Stimulated activated CD4-positive, alpha-beta T cell treated with anti-CD3 and anti-CD28 coated beads, TNF-alpha, amount 100 ng/mL, for 48 hours (primary cell): ENCODE measurements at regions not wholly inside any gene's neighbourhood (a gene's known extent, or its start where the extent isn't known, plus 50 kb on each side); places are given as distances from the start of the nearest gene placed in this dataset.
"Not testable (repeated sequence)": the region's sequence is repeated elsewhere in the genome, so short reads cannot be mapped to it uniquely, and the experiment has no call there.

ENCODE experiments used
- DNase-seq, 3 donors: peaks; one replicate each; pipeline ENCODE4 v3.0.0-alpha.2; 2020; ENCODE audit warnings: low read depth in 3 of 3

GRCh38 chr2:128598260-128598659 is 279.6 kb upstream of the HS6ST1 start:
- not testable (repeated sequence) for DNase-seq

- no peak for DNase-seq
Measured at GRCh38 chr2:128598862-128599441, 280.3 kb upstream of the HS6ST1 start.

- no peak for DNase-seq
Measured at GRCh38 chr2:128599700-128600099, 281.0 kb upstream of the HS6ST1 start.

- DNase-seq, result no peak
Measured at GRCh38 chr2:128600581-128601297, 282.1 kb upstream of the HS6ST1 start.

- no peak for DNase-seq
Measured at GRCh38 chr2:128601298-128602037, 282.8 kb upstream of the HS6ST1 start.

- no peak for DNase-seq
Measured at GRCh38 chr2:128602038-128602698, 283.5 kb upstream of the HS6ST1 start.

- DNase-seq, result no peak
Measured at GRCh38 chr2:128602699-128603101, 284.0 kb upstream of the HS6ST1 start.

GRCh38 chr2:128603411-128603924 is 284.8 kb upstream of the HS6ST1 start:
- no peak for DNase-seq

- DNase-seq, result no peak
Measured at GRCh38 chr2:128604045-128604444, 285.4 kb upstream of the HS6ST1 start.

- not testable (repeated sequence) for DNase-seq
Measured at GRCh38 chr2:128604581-128604980, 285.9 kb upstream of the HS6ST1 start.

GRCh38 chr2:128605421-128605820 is 286.8 kb upstream of the HS6ST1 start:
- DNase-seq, result no peak

- no peak for DNase-seq
Measured at GRCh38 chr2:128605931-128606330, 287.3 kb upstream of the HS6ST1 start.

GRCh38 chr2:128606837-128607236 is 288.2 kb upstream of the HS6ST1 start:
- DNase-seq, result no peak

GRCh38 chr2:128607440-128607839 is 288.8 kb upstream of the HS6ST1 start:
- DNase-seq, result no peak

GRCh38 chr2:128607911-128608506 is 289.3 kb upstream of the HS6ST1 start:
- DNase-seq, result no peak

- no peak for DNase-seq
Measured at GRCh38 chr2:128608921-128609880, 290.5 kb upstream of the HS6ST1 start.

- no peak for DNase-seq
Measured at GRCh38 chr2:128610496-128610895, 291.8 kb upstream of the HS6ST1 start.

GRCh38 chr2:128611421-128612320 is 293.0 kb upstream of the HS6ST1 start:
- DNase-seq, result no peak

GRCh38 chr2:128612628-128613027 is 294.0 kb upstream of the HS6ST1 start:
- no peak for DNase-seq

GRCh38 chr2:128613351-128613750 is 294.7 kb upstream of the HS6ST1 start:
- DNase-seq, result no peak
